K562 (cell line): ENCODE measurements at regions not wholly inside any gene's neighbourhood (a gene's known extent, or its start where the extent isn't known, plus 50 kb on each side); places are given as distances from the start of the nearest gene placed in this dataset.

Experiments
- ATAC-seq: fragments of 200-7000 bp; cut with Tn5 transposase; 3 replicates; pipeline ENCODE4 v1.9.1; 2020; ENCODE audit warnings: moderate library complexity
- BruUV-seq: library from RNA; stranded (reverse); fragments of 400-500 nt; replicated peaks from 2 replicates; lab custom pipeline; 2021; lab: Mats Ljungman, UMichigan
- CTCF ChIA-PET: fragments of 300-600 bp; formaldehyde crosslinking; extraction: SDS; loops from one replicate; lab custom pipeline; 2021; ENCODE audit warnings: low intra/inter-chr PET ratio; lab: Yijun Ruan, JAX
- POLR2A ChIA-PET: fragments of 300-600, 350-650 bp; sonication (Branson Sonifier 250); formaldehyde crosslinking; extraction: SDS; loops from one replicate; lab custom pipeline; 2021; ENCODE audit warnings: antibody characterized with exemption, inconsistent platforms; lab: Yijun Ruan, JAX
- DNase-seq, 4 experiments: peaks; one replicate each; pipeline versions ENCODE4 v3.0.0 to v3.0.0-alpha.2; 2011 to 2018; ENCODE audit warnings: low spot score in 3 of 4, mixed read lengths in 3 of 4; ENCODE audit errors: extremely low read depth in 1 of 4
- FAIRE-seq: peaks from 2 replicates; lab custom pipeline; 2011; peaks lifted over from hg19 to GRCh38; lab: Jason Lieb, UNC
- H2AFZ ChIP-seq: 2 replicates; pipeline ENCODE4 v1.6.0; 2011; ENCODE audit warnings: low read depth, low read length, control low read depth, inconsistent platforms
- H3K27ac ChIP-seq: fragments of 200-600 bp; 3 replicates; pipeline ENCODE4 v1.8.0; 2011; ENCODE audit warnings: low read depth, mild to moderate bottlenecking, control low read depth, inconsistent platforms, low read length, moderate library complexity, mixed read lengths; ENCODE audit errors: extremely low read depth
- H3K27me3 ChIP-seq, 2 experiments: fragments of 300-600 bp in 1 of 2; 2 replicates in 1 of 2; 3 replicates in 1 of 2; pipeline versions ENCODE4 v1.6.0 to v1.8.0; 2011; ENCODE audit warnings: inconsistent platforms in 2 of 2, low read length in 2 of 2, mild to moderate bottlenecking in 1 of 2, mixed read lengths in 1 of 2, moderate library complexity in 1 of 2; ENCODE audit not compliant: control insufficient read depth in 2 of 2, insufficient read depth in 2 of 2
- H3K36me3 ChIP-seq: fragments of 300-600 bp; 3 replicates; pipeline ENCODE4 v1.8.0; 2011; ENCODE audit warnings: mild to moderate bottlenecking, low read length, inconsistent platforms; ENCODE audit not compliant: control insufficient read depth, insufficient read depth
- H3K4me1 ChIP-seq, 2 experiments: fragments of 200-600 bp in 1 of 2; replicated peaks in 1 of 2; 2 replicates in 1 of 2; 3 replicates in 1 of 2; pipeline versions ENCODE4 v1.5.1 to v1.8.0; 2011; ENCODE audit warnings: inconsistent platforms in 2 of 2, low read length in 2 of 2, mild to moderate bottlenecking in 1 of 2, mixed read lengths in 1 of 2, moderate library complexity in 1 of 2; ENCODE audit not compliant: control insufficient read depth in 2 of 2, insufficient read depth in 2 of 2
- H3K4me2 ChIP-seq: 2 replicates; pipeline ENCODE4 v1.6.1; 2011; ENCODE audit warnings: low read length, control low read depth, inconsistent platforms, mixed read lengths; ENCODE audit not compliant: insufficient read depth
- H3K4me3 ChIP-seq: fragments of 200-600 bp; sonication (generic), shearing (Covaris generic); 2 replicates; pipeline ENCODE4 v1.5.1; 2016; ENCODE audit warnings: control low read depth, inconsistent platforms
- H3K79me2 ChIP-seq: fragments of 200-600 bp; 3 replicates; pipeline ENCODE4 v1.8.0; 2011; ENCODE audit warnings: low read length, inconsistent platforms; ENCODE audit not compliant: control insufficient read depth, insufficient read depth
- H3K9ac ChIP-seq, 2 experiments: 2 replicates each; pipeline versions ENCODE4 v1.6.0 to v1.6.1; 2011; ENCODE audit warnings: low read depth in 2 of 2, low read length in 2 of 2, control low read depth in 1 of 2, inconsistent platforms in 1 of 2, mild to moderate bottlenecking in 1 of 2, mixed read lengths in 1 of 2; ENCODE audit not compliant: insufficient read depth in 1 of 2
- H3K9me1 ChIP-seq: one replicate; pipeline ENCODE4 v1.6.0; 2011; ENCODE audit warnings: inconsistent platforms, mild to moderate bottlenecking, low read length, moderate library complexity; ENCODE audit not compliant: control insufficient read depth, insufficient read depth
- H3K9me3 ChIP-seq: replicated peaks from 2 replicates; pipeline ENCODE4 v1.5.1; 2011; ENCODE audit warnings: low read depth, low read length, inconsistent platforms; ENCODE audit not compliant: control insufficient read depth, insufficient read depth
- H4K20me1 ChIP-seq: replicated peaks from 2 replicates; pipeline ENCODE4 v1.6.1; 2011; ENCODE audit warnings: low read length, inconsistent platforms, mixed read lengths; ENCODE audit not compliant: control insufficient read depth, insufficient read depth
- BRD4 ChIP-seq: fragments of 200-600 bp; sonication (generic); IDR thresholded peaks from 2 replicates; pipeline ENCODE4 v1.6.1; 2017; ENCODE audit warnings: inconsistent platforms
- FOS ChIP-seq: IDR thresholded peaks from 3 replicates; pipeline ENCODE4 v1.6.1; 2011; ENCODE audit not compliant: insufficient read length; ENCODE audit errors: extremely low read depth
- HNRNPK ChIP-seq: fragments of 200-400 bp; formaldehyde crosslinking; IDR thresholded peaks from one replicate; pipeline ENCODE4 v1.6.1; 2018; ENCODE audit warnings: mild to moderate bottlenecking, low read depth, low read length; ENCODE audit not compliant: poor library complexity, severe bottlenecking
- NR2C1 ChIP-seq, 2 experiments: fragments of 450-650 bp; IDR thresholded peaks; 2 replicates each; pipeline ENCODE4 v1.6.1; 2017; ENCODE audit warnings: mild to moderate bottlenecking in 2 of 2, antibody characterized with exemption in 1 of 2, inconsistent platforms in 1 of 2, missing compliant biosample characterization in 1 of 2, missing genetic modification characterization in 1 of 2
- PHF21A ChIP-seq: fragments of 450-650 bp; IDR thresholded peaks from 2 replicates; pipeline ENCODE4 v1.6.1; 2017; ENCODE audit warnings: low read depth, borderline replicate concordance
- PKNOX1 ChIP-seq: fragments of 450-650 bp; IDR thresholded peaks from 2 replicates; pipeline ENCODE4 v1.6.1; 2016
- SP1 ChIP-seq: sonication (generic); formaldehyde crosslinking; IDR thresholded peaks from 2 replicates; pipeline ENCODE4 v1.8.1; 2022; ENCODE audit warnings: mild to moderate bottlenecking, missing genetic modification reagents
- SRSF7 ChIP-seq: fragments of 200-400 bp; formaldehyde crosslinking; optimal IDR thresholded peaks from 2 replicates; pipeline ENCODE3; 2017; ENCODE audit warnings: mild to moderate bottlenecking, low read depth, low read length
- ZBTB12 ChIP-seq: fragments of 250-450 bp; sonication (Bioruptor Pico); IDR thresholded peaks from 2 replicates; pipeline ENCODE4 v1.4.0; 2020
- ZBTB40 ChIP-seq, 2 experiments: fragments of 450-650 bp in 1 of 2; sonication (generic) in 1 of 2; formaldehyde crosslinking in 1 of 2; IDR thresholded peaks; 2 replicates each; pipeline versions ENCODE4 v1.7.1 to v1.9.0; 2016 to 2022; ENCODE audit warnings: inconsistent platforms in 1 of 2, mild to moderate bottlenecking in 1 of 2, missing genetic modification reagents in 1 of 2
- ZNF175 ChIP-seq: fragments of 200-800 bp; sonication (Bioruptor generic); IDR thresholded peaks from 2 replicates; pipeline ENCODE4 v1.6.1; 2016; ENCODE audit warnings: low read depth, mild to moderate bottlenecking, missing genetic modification characterization, missing compliant biosample characterization
- ZNF3 ChIP-seq: fragments of 250-450 bp; sonication (Bioruptor Pico); IDR thresholded peaks from 2 replicates; pipeline ENCODE4 v1.5.0; 2021; ENCODE audit warnings: mild to moderate bottlenecking, moderate library complexity
- WGBS: fragments of 100-300 bp; shearing (Covaris generic); methylation state at CpG from one replicate; pipeline ENCODE4 v1.1.6; 2016; ENCODE audit warnings: low coverage, mixed read lengths; ENCODE audit not compliant: insufficient coverage; ENCODE audit errors: missing lambda C conversion rate; 5-methylcytosine and 5-hydroxymethylcytosine counted together
- in situ Hi-C: fragments of 300-500 bp; cut with MboI; formaldehyde crosslinking; loops from 4 replicates; pipeline ENCODE4 v1.15.0; 2018; ENCODE audit warnings: inconsistent platforms, mixed read lengths
- intact Hi-C: fragments of 100-400 bp; cut with micrococcal nuclease; formaldehyde crosslinking; loops from 2 replicates; pipeline ENCODE4 v1.14.2; 2022

GRCh38 chr11:123374622-123374968, 55.5 kb upstream of the GRAMD1B start:
- Histone ChIP-seq H3K79me2 (no peaks in the 10 kb centered on the region), H3K9me3 (no peaks in the 10 kb centered on the region)
- FAIRE-seq: no peak
- TF ChIP-seq ZNF3 (CRISPR knock-in tag) (no peak), SRSF7 (no peak), SP1 (no peak), HNRNPK (no peak), PKNOX1 (no peak), ZBTB40 (IDR thresholded peaks at IDR 0.05) (no peak), ZBTB40 (CRISPR knock-in tag; IDR thresholded peaks at IDR 0.05) (no peak), ZNF175 (no peak), ZBTB12 (CRISPR knock-in tag) (no peak), PHF21A (no peak), FOS (no peak), BRD4 (no peak), NR2C1 (IDR thresholded peaks at IDR 0.05) (no peak), NR2C1 (tag; IDR thresholded peaks at IDR 0.05) (no peak)
- TF ChIP-seq, all 486 proteins: peak for 0
- Histone ChIP-seq H3K27me3 (no peaks in the 10 kb centered on the region), H3K9ac (no peak overlapping the region), H3K36me3 (no peaks in the 10 kb centered on the region), H3K9me1 (no peaks in the 10 kb centered on the region), H3K4me2 (no peak overlapping the region), H4K20me1 (no peaks in the 10 kb centered on the region), H3K4me3 (no peak overlapping the region), H3K27ac (no peak overlapping the region), H2AFZ (no peak overlapping the region), H3K4me1 (no peaks in the 10 kb centered on the region)
- no TSS peak for BruUV-seq
- no peak for DNase-seq
- 0% methylated on average over 5 of the region's 5 CpGs for WGBS
- ChIA-PET POLR2A (no interaction called here), CTCF (no interaction called here)
- in situ Hi-C loops (no loop called here), intact Hi-C loops (no loop called here)
- ATAC-seq: no peak
